HG02870 (cell line): ENCODE measurements at regions not wholly inside any gene's neighbourhood (a gene's known extent, or its start where the extent isn't known, plus 50 kb on each side); places are given as distances from the start of the nearest gene placed in this dataset.

Experiments
- ATAC-seq: cut with Tn5 transposase; IDR thresholded peaks from one replicate; pipeline ENCODE4 v1.9.1; 2021; ENCODE audit warnings: mild to moderate bottlenecking, moderate library complexity; ENCODE audit not compliant: unreplicated experiment

GRCh38 chr3:152945556-152945955 lies 110.6 kb downstream of the P2RY1 start:
- ATAC-seq: no peak

- ATAC-seq: no peak
These were observed 122.6 kb downstream of the P2RY1 start for GRCh38 chr3:152957491-152957890.

GRCh38 chr3:152959307-152959706 lies 124.4 kb downstream of the P2RY1 start:
- ATAC-seq: no peak

- no peak for ATAC-seq
These were observed 125.8 kb downstream of the P2RY1 start for GRCh38 chr3:152960684-152961083.

- no peak for ATAC-seq
These were observed 126.4 kb downstream of the P2RY1 start for GRCh38 chr3:152961323-152961722.

- no peak for ATAC-seq
These were observed 130.1 kb downstream of the P2RY1 start for GRCh38 chr3:152964911-152965609.

GRCh38 chr3:152968388-152969024 lies 133.6 kb downstream of the P2RY1 start:
- ATAC-seq: no peak

GRCh38 chr3:152969557-152970300 lies 134.8 kb downstream of the P2RY1 start:
- ATAC-seq: no peak

- no peak for ATAC-seq
These were observed 135.9 kb downstream of the P2RY1 start for GRCh38 chr3:152970851-152971250.

- ATAC-seq: no peak
These were observed 136.9 kb downstream of the P2RY1 start for GRCh38 chr3:152971880-152972279.

- ATAC-seq: no peak
These were observed 138.6 kb downstream of the P2RY1 start for GRCh38 chr3:152973575-152973974.

- ATAC-seq: no peak
These were observed 141.3 kb downstream of the P2RY1 start for GRCh38 chr3:152976239-152976638.

- ATAC-seq: no peak
These were observed 142.4 kb downstream of the P2RY1 start for GRCh38 chr3:152977366-152977765.

GRCh38 chr3:152978152-152978551 lies 143.2 kb downstream of the P2RY1 start:
- ATAC-seq: no peak

GRCh38 chr3:152997526-152997925 lies 162.6 kb downstream of the P2RY1 start:
- no peak for ATAC-seq

GRCh38 chr3:152998591-152998990 lies 163.4 kb upstream of the RAP2B start:
- ATAC-seq: no peak

- ATAC-seq: no peak
These were observed 161.7 kb upstream of the RAP2B start for GRCh38 chr3:153000325-153000724.

- no peak for ATAC-seq
These were observed 160.6 kb upstream of the RAP2B start for GRCh38 chr3:153001210-153002078.

- ATAC-seq: no peak
These were observed 158.6 kb upstream of the RAP2B start for GRCh38 chr3:153003441-153003840.

GRCh38 chr3:153003862-153004261 lies 158.2 kb upstream of the RAP2B start:
- ATAC-seq: no peak

GRCh38 chr3:153008226-153008625 lies 153.8 kb upstream of the RAP2B start:
- no peak for ATAC-seq
